ENCODE measurements at regions not wholly inside any gene's neighbourhood (a gene's known extent, or its start where the extent isn't known, plus 50 kb on each side); places are given as distances from the start of the nearest gene placed in this dataset.

DNA sequence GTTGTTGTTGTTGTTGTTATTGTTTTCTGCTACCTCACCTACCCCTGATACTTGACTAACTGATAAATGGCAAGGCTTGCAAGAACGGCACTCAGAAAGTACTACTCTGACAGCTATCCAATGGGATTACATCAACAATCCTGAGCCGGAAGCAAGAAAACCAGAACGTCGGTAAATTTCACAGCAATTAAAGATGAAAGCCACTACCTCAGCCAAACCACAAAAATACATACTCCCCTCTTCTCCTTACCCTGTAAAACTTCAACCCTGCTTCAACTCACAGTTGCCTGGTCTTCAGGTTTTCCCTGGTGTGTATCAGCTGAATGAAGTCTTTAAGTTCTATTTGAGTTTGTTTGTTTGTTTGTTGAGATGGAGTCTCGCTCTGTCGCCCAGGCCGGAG is 293.7 kb upstream of the RND3 start:
- Histone ChIP-seq H4K20me1 (ENCODE audit: insufficient read depth, low read length) (no peaks in the 10 kb centered on the region), H3K36me3 (ENCODE audit: insufficient read depth, low read length) (no peaks in the 10 kb centered on the region), H3K9me3 (ENCODE audit: low read depth, low read length) (no peaks in the 10 kb centered on the region), H3K27ac (ENCODE audit: low read depth, low read length) (no peak overlapping the region), H3K27me3 (ENCODE audit: insufficient read depth, low read length) (no peaks in the 10 kb centered on the region), H3K4me1 (ENCODE audit: insufficient read depth, low read length) (no peaks in the 10 kb centered on the region), H3K4me3 (ENCODE audit: insufficient read depth, low read length) (no peak overlapping the region), H2AFZ (ENCODE audit: low read length) (peak overlapping the region; percentile 42), H3K4me2 (ENCODE audit: insufficient read depth, low read length) (no peak overlapping the region), H3K79me2 (ENCODE audit: insufficient read depth, low read length) (no peaks in the 10 kb centered on the region)
- TF ChIP-seq, protein P1, sequence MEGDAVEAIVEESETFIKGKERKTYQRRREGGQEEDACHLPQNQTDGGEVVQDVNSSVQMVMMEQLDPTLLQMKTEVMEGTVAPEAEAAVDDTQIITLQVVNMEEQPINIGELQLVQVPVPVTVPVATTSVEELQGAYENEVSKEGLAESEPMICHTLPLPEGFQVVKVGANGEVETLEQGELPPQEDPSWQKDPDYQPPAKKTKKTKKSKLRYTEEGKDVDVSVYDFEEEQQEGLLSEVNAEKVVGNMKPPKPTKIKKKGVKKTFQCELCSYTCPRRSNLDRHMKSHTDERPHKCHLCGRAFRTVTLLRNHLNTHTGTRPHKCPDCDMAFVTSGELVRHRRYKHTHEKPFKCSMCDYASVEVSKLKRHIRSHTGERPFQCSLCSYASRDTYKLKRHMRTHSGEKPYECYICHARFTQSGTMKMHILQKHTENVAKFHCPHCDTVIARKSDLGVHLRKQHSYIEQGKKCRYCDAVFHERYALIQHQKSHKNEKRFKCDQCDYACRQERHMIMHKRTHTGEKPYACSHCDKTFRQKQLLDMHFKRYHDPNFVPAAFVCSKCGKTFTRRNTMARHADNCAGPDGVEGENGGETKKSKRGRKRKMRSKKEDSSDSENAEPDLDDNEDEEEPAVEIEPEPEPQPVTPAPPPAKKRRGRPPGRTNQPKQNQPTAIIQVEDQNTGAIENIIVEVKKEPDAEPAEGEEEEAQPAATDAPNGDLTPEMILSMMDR (IDR thresholded peaks at IDR 0.05; ENCODE audit: extremely low read depth, low read depth, low read length), result no peak
- no peak for DNase-seq (ENCODE audit: insufficient read length, low spot score, missing footprints)

DNA sequence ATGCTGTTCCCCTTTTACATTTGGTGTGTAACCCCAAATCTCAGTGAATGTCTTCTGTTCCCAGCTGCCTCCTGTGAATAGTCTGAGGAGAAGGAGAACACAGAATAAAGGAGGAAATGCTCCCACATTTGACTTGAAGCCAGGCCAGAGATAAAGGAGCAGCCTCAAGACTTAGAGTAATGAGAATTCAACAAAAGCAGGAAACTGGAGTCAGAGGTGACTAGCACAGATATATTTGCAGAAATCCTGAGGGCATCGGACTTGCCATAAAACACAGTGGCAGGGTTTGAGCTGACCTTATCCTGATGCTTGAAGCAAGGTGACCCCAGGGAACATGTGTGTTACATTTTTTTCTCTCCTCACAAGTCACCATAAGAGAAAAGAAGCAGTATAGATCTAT is 291.4 kb upstream of the RND3 start:
- TF ChIP-seq, protein P1 (IDR thresholded peaks at IDR 0.05; ENCODE audit: extremely low read depth, low read depth, low read length), result no peak
- DNase-seq (ENCODE audit: insufficient read length, low spot score, missing footprints), result peak; percentile 49
- Histone ChIP-seq H2AFZ (ENCODE audit: low read length) (peak overlapping the region; percentile 59), H3K79me2 (ENCODE audit: insufficient read depth, low read length) (no peaks in the 10 kb centered on the region), H3K9me3 (ENCODE audit: low read depth, low read length) (no peaks in the 10 kb centered on the region), H3K4me3 (ENCODE audit: insufficient read depth, low read length) (no peak overlapping the region), H4K20me1 (ENCODE audit: insufficient read depth, low read length) (no peaks in the 10 kb centered on the region), H3K36me3 (ENCODE audit: insufficient read depth, low read length) (no peaks in the 10 kb centered on the region), H3K4me2 (ENCODE audit: insufficient read depth, low read length) (peak overlapping the region; percentile 11), H3K27ac (ENCODE audit: low read depth, low read length) (no peak overlapping the region), H3K27me3 (ENCODE audit: insufficient read depth, low read length) (no peaks in the 10 kb centered on the region), H3K4me1 (ENCODE audit: insufficient read depth, low read length) (no peaks in the 10 kb centered on the region)

DNA sequence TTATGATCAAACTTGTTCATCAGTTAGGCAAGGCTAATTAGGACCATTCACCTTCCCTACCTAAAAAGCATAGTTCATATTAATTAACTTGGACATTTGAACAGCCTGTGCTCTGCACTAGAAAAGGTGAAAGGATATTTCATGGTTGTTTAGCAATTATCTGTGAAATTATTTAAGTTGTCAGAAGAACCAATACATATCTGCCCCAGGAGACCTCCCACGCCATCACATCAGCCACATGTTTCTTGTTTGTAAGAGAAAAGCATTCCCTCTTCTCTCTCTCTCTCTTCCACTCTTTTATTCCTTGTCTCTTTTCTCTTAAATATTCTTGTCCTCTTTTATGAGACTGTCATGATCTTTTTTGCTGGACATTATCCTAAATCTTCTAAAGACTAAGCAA is 282.0 kb upstream of the RND3 start:
- Histone ChIP-seq H3K79me2 (ENCODE audit: insufficient read depth, low read length) (no peaks in the 10 kb centered on the region), H2AFZ (ENCODE audit: low read length) (no peak overlapping the region), H3K4me1 (ENCODE audit: insufficient read depth, low read length) (no peaks in the 10 kb centered on the region), H3K36me3 (ENCODE audit: insufficient read depth, low read length) (no peaks in the 10 kb centered on the region), H3K4me2 (ENCODE audit: insufficient read depth, low read length) (no peak overlapping the region), H3K9me3 (ENCODE audit: low read depth, low read length) (no peaks in the 10 kb centered on the region), H3K27me3 (ENCODE audit: insufficient read depth, low read length) (no peaks in the 10 kb centered on the region), H3K27ac (ENCODE audit: low read depth, low read length) (no peak overlapping the region), H3K4me3 (ENCODE audit: insufficient read depth, low read length) (no peak overlapping the region), H4K20me1 (ENCODE audit: insufficient read depth, low read length) (no peaks in the 10 kb centered on the region)
- DNase-seq (ENCODE audit: insufficient read length, low spot score, missing footprints), result no peak
- TF ChIP-seq, protein P1 (IDR thresholded peaks at IDR 0.05; ENCODE audit: extremely low read depth, low read depth, low read length), result no peak

DNA sequence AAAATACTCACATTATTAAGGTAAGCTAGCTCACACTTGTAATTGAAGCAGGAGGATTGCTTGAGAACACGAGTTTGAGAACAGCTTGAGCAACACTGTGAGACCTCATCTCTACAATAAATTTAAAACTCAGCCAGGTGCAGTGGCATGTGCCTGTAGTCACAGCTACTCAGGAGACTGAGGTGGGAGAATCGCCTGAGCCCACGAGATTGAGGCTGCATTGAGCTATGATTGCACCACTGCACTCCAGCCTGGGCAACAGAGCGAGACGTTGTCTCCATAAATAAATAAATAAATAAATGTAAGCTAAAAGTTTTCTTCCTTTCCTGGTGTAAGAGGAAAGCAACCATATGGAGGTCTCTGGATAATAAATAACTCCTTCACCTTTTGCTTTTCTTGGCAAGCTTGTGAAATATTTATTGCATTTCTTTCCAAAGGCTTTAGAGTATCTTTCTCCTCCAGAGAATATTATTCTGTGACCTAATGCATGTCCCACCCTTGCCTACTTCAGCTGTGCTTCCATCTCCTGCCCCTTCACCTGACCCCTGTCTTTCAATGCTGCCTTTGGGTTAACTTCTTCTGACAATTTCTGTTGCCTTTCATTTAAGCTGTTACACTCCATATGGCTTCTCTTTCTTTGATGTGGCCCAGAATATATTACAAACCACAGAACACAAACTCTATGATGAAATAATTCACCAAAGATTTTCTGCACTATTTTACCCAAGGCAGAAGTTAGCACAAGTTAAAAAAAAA is 280.7 kb upstream of the RND3 start:
- H2AFZ ChIP-seq (ENCODE audit: low read length), result no peak overlapping the region
- no peaks in the 10 kb centered on the region for H3K4me1 ChIP-seq (ENCODE audit: insufficient read depth, low read length)
- no peak for DNase-seq (ENCODE audit: insufficient read length, low spot score, missing footprints)
- H4K20me1 ChIP-seq (ENCODE audit: insufficient read depth, low read length), result no peaks in the 10 kb centered on the region
- no peak overlapping the region for H3K27ac ChIP-seq (ENCODE audit: low read depth, low read length)
- TF ChIP-seq, protein P1 (IDR thresholded peaks at IDR 0.05; ENCODE audit: extremely low read depth, low read depth, low read length), result no peak
- H3K4me3 ChIP-seq (ENCODE audit: insufficient read depth, low read length), result no peak overlapping the region
- H3K9me3 ChIP-seq (ENCODE audit: low read depth, low read length), result no peaks in the 10 kb centered on the region
- H3K4me2 ChIP-seq (ENCODE audit: insufficient read depth, low read length), result no peak overlapping the region
- H3K27me3 ChIP-seq (ENCODE audit: insufficient read depth, low read length), result no peaks in the 10 kb centered on the region
- no peaks in the 10 kb centered on the region for H3K36me3 ChIP-seq (ENCODE audit: insufficient read depth, low read length)
- H3K79me2 ChIP-seq (ENCODE audit: insufficient read depth, low read length), result no peaks in the 10 kb centered on the region

All from osteoblast (primary cell).